Liver (tissue), 8 donors: ENCODE measurements at regions not wholly inside any gene's neighbourhood (a gene's known extent, or its start where the extent isn't known, plus 50 kb on each side); places are given as distances from the start of the nearest gene placed in this dataset.

ENCODE experiments used
- DNase-seq: peaks from one replicate; pipeline ENCODE4 v3.0.0-alpha.2; 2017; ENCODE audit warnings: low spot score
- H3K27ac ChIP-seq, 2 donors: one replicate each; pipeline ENCODE4 v1.7.0; 2013; ENCODE audit warnings: inconsistent platforms in 2 of 2, low read length in 2 of 2, control low read depth in 1 of 2, low read depth in 1 of 2, mild to moderate bottlenecking in 1 of 2
- H3K27me3 ChIP-seq, 4 donors: one replicate each; pipeline versions ENCODE4 v1.6.1 to v1.7.0; 2013; ENCODE audit warnings: low read length in 3 of 4, inconsistent platforms in 1 of 4, mild to moderate bottlenecking in 1 of 4, moderate library complexity in 1 of 4; ENCODE audit not compliant: control insufficient read depth in 4 of 4, insufficient read depth in 4 of 4
- H3K36me3 ChIP-seq, 4 donors: one replicate each; pipeline versions ENCODE4 v1.6.1 to v1.7.0; 2013; ENCODE audit warnings: low read length in 3 of 4, mild to moderate bottlenecking in 3 of 4, low read depth in 1 of 4, moderate library complexity in 1 of 4; ENCODE audit not compliant: control insufficient read depth in 4 of 4, insufficient read depth in 3 of 4
- H3K4me1 ChIP-seq, 4 donors: one replicate each; pipeline versions ENCODE4 v1.6.1 to v1.7.0; 2013; ENCODE audit warnings: low read length in 3 of 4, mild to moderate bottlenecking in 3 of 4, moderate library complexity in 1 of 4; ENCODE audit not compliant: control insufficient read depth in 4 of 4, insufficient read depth in 4 of 4
- H3K4me3 ChIP-seq, 3 donors: one replicate each; pipeline versions ENCODE4 v1.6.1 to v1.7.0; 2013; ENCODE audit warnings: low read length in 3 of 3, control low read depth in 1 of 3, low read depth in 1 of 3, mild to moderate bottlenecking in 1 of 3
- H3K9ac ChIP-seq, 2 donors: one replicate each; pipeline ENCODE4 v1.7.0; 2013; ENCODE audit warnings: low read length in 2 of 2, mild to moderate bottlenecking in 2 of 2, moderate library complexity in 2 of 2, control low read depth in 1 of 2, low read depth in 1 of 2
- H3K9me3 ChIP-seq, 4 donors: one replicate each; pipeline versions ENCODE4 v1.6.1 to v1.7.0; 2013; ENCODE audit warnings: low read length in 3 of 4; ENCODE audit not compliant: control insufficient read depth in 4 of 4
- ATF3 ChIP-seq: IDR thresholded peaks from 2 replicates; pipeline ENCODE4 v1.6.1; 2016; ENCODE audit warnings: antibody characterized with exemption
- CTCF ChIP-seq: fragments of 150-350 bp; IDR thresholded peaks from 2 replicates; pipeline ENCODE4 v1.5.1; 2017; ENCODE audit warnings: improper control_type of control experiment, low read depth, low read length; ENCODE audit not compliant: missing input control
- EGR1 ChIP-seq, 2 donors: IDR thresholded peaks; 2 replicates each; pipeline ENCODE4 v1.6.1; 2016 to 2018; ENCODE audit warnings: antibody characterized with exemption in 2 of 2, low read depth in 2 of 2
- FOXA1 ChIP-seq: IDR thresholded peaks from 2 replicates; pipeline ENCODE4 v1.6.1; 2016; ENCODE audit warnings: antibody characterized with exemption
- FOXA2 ChIP-seq: IDR thresholded peaks from 2 replicates; pipeline ENCODE4 v1.6.1; 2016; ENCODE audit warnings: antibody characterized with exemption
- GABPA ChIP-seq, 2 donors: IDR thresholded peaks in 1 of 2; conservative IDR thresholded peaks in 1 of 2; 2 replicates each; pipeline ENCODE4 v1.6.1; 2016; ENCODE audit warnings: antibody characterized with exemption in 2 of 2, mild to moderate bottlenecking in 1 of 2, moderate library complexity in 1 of 2
- HNF4A ChIP-seq, 2 donors: conservative IDR thresholded peaks; 2 replicates each; pipeline ENCODE4 v1.6.1; 2016; ENCODE audit warnings: antibody characterized with exemption in 2 of 2, mild to moderate bottlenecking in 2 of 2
- HNF4G ChIP-seq: IDR thresholded peaks from 2 replicates; pipeline ENCODE4 v1.6.1; 2016; ENCODE audit warnings: antibody characterized with exemption
- JUND ChIP-seq, 2 donors: IDR thresholded peaks; 2 replicates each; pipeline ENCODE4 v1.6.1; 2016; ENCODE audit warnings: antibody characterized with exemption in 2 of 2
- MAX ChIP-seq: IDR thresholded peaks from 2 replicates; pipeline ENCODE4 v1.6.1; 2016; ENCODE audit warnings: antibody characterized with exemption
- NR2F2 ChIP-seq: IDR thresholded peaks from 2 replicates; pipeline ENCODE4 v1.6.1; 2016; ENCODE audit warnings: antibody characterized with exemption
- RAD21 ChIP-seq, 2 donors: IDR thresholded peaks; 2 replicates each; pipeline ENCODE4 v1.6.1; 2016; ENCODE audit warnings: antibody characterized with exemption in 2 of 2, mild to moderate bottlenecking in 2 of 2
- REST ChIP-seq: IDR thresholded peaks from 2 replicates; pipeline ENCODE4 v1.6.1; 2016; ENCODE audit warnings: antibody characterized with exemption, mild to moderate bottlenecking
- RXRA ChIP-seq, 2 donors: IDR thresholded peaks; 2 replicates each; pipeline ENCODE4 v1.6.1; 2017 to 2018; ENCODE audit warnings: antibody characterized with exemption in 2 of 2, mild to moderate bottlenecking in 1 of 2
- SP1 ChIP-seq: IDR thresholded peaks from 2 replicates; pipeline ENCODE4 v1.6.1; 2018; ENCODE audit warnings: antibody characterized with exemption, mild to moderate bottlenecking
- TAF1 ChIP-seq: conservative IDR thresholded peaks from 2 replicates; pipeline ENCODE4 v1.6.1; 2016; ENCODE audit warnings: antibody characterized with exemption, mild to moderate bottlenecking
- YY1 ChIP-seq: IDR thresholded peaks from 2 replicates; pipeline ENCODE4 v1.6.1; 2016; ENCODE audit warnings: antibody characterized with exemption, mild to moderate bottlenecking
- ZBTB33 ChIP-seq: IDR thresholded peaks from 2 replicates; pipeline ENCODE4 v1.6.1; 2016; ENCODE audit warnings: antibody characterized with exemption
- WGBS: extraction: QIAGEN DNeasy Blood & Tissue Kit; methylation state at CpG from one replicate; pipeline ENCODE4 v1.1.7; 2013; 5-methylcytosine and 5-hydroxymethylcytosine counted together
- donor health status: healthy.
- donor health status: healthy.
- donor health status: healthy.
- donor health status: healthy.
- donor health status: healthy.

- Histone ChIP-seq H3K9ac (no peak overlapping the region), H3K36me3 (no peaks in the 10 kb centered on the region), H3K4me1 (no peaks in the 10 kb centered on the region), H3K9me3 (no peaks in the 10 kb centered on the region), H3K27me3 (no peaks in the 10 kb centered on the region), H3K4me3 (no peak overlapping the region), H3K27ac (no peak overlapping the region)
- no peak for TF ChIP-seq RAD21 (IDR thresholded peaks at IDR 0.05)
- TF ChIP-seq FOXA2 = no peak
- TF ChIP-seq MAX = no peak
- no peak for TF ChIP-seq NR2F2
- no peak for TF ChIP-seq ATF3
- TF ChIP-seq CTCF = no peak
- no peak for TF ChIP-seq YY1
- TF ChIP-seq FOXA1 = no peak
- TF ChIP-seq SP1 = no peak
- TF ChIP-seq REST = no peak
- TF ChIP-seq RXRA (IDR thresholded peaks at IDR 0.05) = no peak
- no peak for TF ChIP-seq EGR1 (IDR thresholded peaks at IDR 0.05; ENCODE audit: low read depth in 2 of 2)
- no peak for TF ChIP-seq HNF4G
- no peak for TF ChIP-seq HNF4A (conservative IDR thresholded peaks at IDR 0.05)
- no peak for TF ChIP-seq ZBTB33
- TF ChIP-seq GABPA (IDR thresholded peaks at IDR 0.05 in 1 of 2, conservative IDR thresholded peaks at IDR 0.05 in 1 of 2) = no peak
- TF ChIP-seq TAF1 = no peak
- no peak for TF ChIP-seq JUND (IDR thresholded peaks at IDR 0.05)
- no peak for DNase-seq
These were observed 321.4 kb downstream of the CDH2 start for GRCh38 chr18:27855486-27855885.

- H3K27ac ChIP-seq = no peak overlapping the region
- no peak for TF ChIP-seq NR2F2
- no peak for TF ChIP-seq CTCF
- TF ChIP-seq EGR1 (IDR thresholded peaks at IDR 0.05; ENCODE audit: low read depth in 2 of 2) = no peak
- no peak for TF ChIP-seq ZBTB33
- no peak for TF ChIP-seq MAX
- H3K9me3 ChIP-seq = no peaks in the 10 kb centered on the region
- H3K36me3 ChIP-seq = no peaks in the 10 kb centered on the region
- no peaks in the 10 kb centered on the region for H3K27me3 ChIP-seq
- H3K4me3 ChIP-seq = no peak overlapping the region
- WGBS = 98% methylated on average over 1 of the region's 1 CpG
- no peak for DNase-seq
- H3K4me1 ChIP-seq = no peaks in the 10 kb centered on the region
- no peak overlapping the region for H3K9ac ChIP-seq
These were observed 322.3 kb downstream of the CDH2 start for GRCh38 chr18:27854631-27855030.
